Right lobe of liver (tissue), 6 donors: ENCODE measurements at regions not wholly inside any gene's neighbourhood (a gene's known extent, or its start where the extent isn't known, plus 50 kb on each side); places are given as distances from the start of the nearest gene placed in this dataset.
A peak's percentile ranks its signal among the peaks of the same experiment; 100 is the strongest.

Source experiments
- ATAC-seq, 4 donors: fragments of 200-7000 bp; cut with Tn5 transposase; one replicate each; pipeline ENCODE4 v1.9.1; 2020; ENCODE audit warnings: mild to moderate bottlenecking in 4 of 4, moderate library complexity in 4 of 4
- DNase-seq, 3 donors: peaks; one replicate each; pipeline ENCODE4 v3.0.0-alpha.2; 2020
- H3K27ac ChIP-seq, 3 donors: fragments of 200-600 bp; one replicate each; pipeline ENCODE4 v1.8.0; 2022
- H3K27me3 ChIP-seq, 2 donors: fragments of 200-600 bp; one replicate each; pipeline ENCODE4 v1.8.0; 2022
- H3K36me3 ChIP-seq, 4 donors: fragments of 200-600 bp; sonication (generic) in 1 of 4; one replicate each; pipeline versions ENCODE4 v1.5.1 to v1.8.0; 2017 to 2022; ENCODE audit warnings: control low read depth in 1 of 4
- H3K4me1 ChIP-seq, 4 donors: fragments of 200-600 bp; sonication (generic) in 1 of 4; one replicate each; pipeline versions ENCODE4 v1.5.1 to v1.8.0; 2017 to 2022; ENCODE audit warnings: control low read depth in 1 of 4
- H3K4me3 ChIP-seq, 3 donors: fragments of 200-600 bp; one replicate each; pipeline ENCODE4 v1.8.0; 2022
- H3K9me3 ChIP-seq, 4 donors: fragments of 200-600 bp; sonication (generic) in 1 of 4; one replicate each; pipeline versions ENCODE4 v1.5.1 to v1.8.0; 2017 to 2022; ENCODE audit warnings: control low read depth in 1 of 4
- CTCF ChIP-seq, 4 donors: fragments of 200-600 bp in 3 of 4; fragments of 450-650 bp in 1 of 4; IDR thresholded peaks; one replicate each; pipeline versions ENCODE4 v1.5.1 to v1.8.0; 2016 to 2022; ENCODE audit warnings: antibody characterized with exemption in 4 of 4, mild to moderate bottlenecking in 2 of 4
- POLR2A ChIP-seq: fragments of 450-650 bp; IDR thresholded peaks from one replicate; pipeline ENCODE4 v1.6.1; 2017; ENCODE audit warnings: antibody characterized with exemption, mild to moderate bottlenecking
- WGBS: methylation state at CpG from one replicate; pipeline ENCODE4 v1.1.6; 2018; ENCODE audit warnings: low coverage, low lambda C conversion rate; ENCODE audit not compliant: insufficient coverage; ENCODE audit errors: missing lambda C conversion rate; 5-methylcytosine and 5-hydroxymethylcytosine counted together
- intact Hi-C, 2 donors: fragments of 100-400 bp; cut with DNase I; formaldehyde crosslinking; loops; one replicate each; pipeline versions ENCODE4 v1.11.2 to v1.14.1; 2022
- donor health status: DM: no; HTN: yes; CAD: no.
- donor health status: DM: no; HTN: no; CAD: no.
- donor health status: DM: no; HTN: no; CAD: no.
- donor health status: DM: no; HTN: yes; CAD: no.
- donor health status: DM: no; HTN: yes; CAD: no.

GRCh38 chr20:57950764-57951485 is 241.1 kb upstream of the PMEPA1 start:
- H3K4me3 ChIP-seq: no peak overlapping the region
- no peaks in the 10 kb centered on the region for H3K4me1 ChIP-seq
- ATAC-seq (no peak), DNase-seq (no peak)
- no peaks in the 10 kb centered on the region for H3K9me3 ChIP-seq
- no peak for TF ChIP-seq POLR2A
- no peak for TF ChIP-seq CTCF (IDR thresholded peaks at IDR 0.05)
- H3K36me3 ChIP-seq: no peaks in the 10 kb centered on the region
- H3K27me3 ChIP-seq: no peaks in the 10 kb centered on the region
- 72% methylated on average over 11 of the region's 14 CpGs for WGBS
- intact Hi-C loops: no loop called here
- H3K27ac ChIP-seq: no peak overlapping the region

DNA sequence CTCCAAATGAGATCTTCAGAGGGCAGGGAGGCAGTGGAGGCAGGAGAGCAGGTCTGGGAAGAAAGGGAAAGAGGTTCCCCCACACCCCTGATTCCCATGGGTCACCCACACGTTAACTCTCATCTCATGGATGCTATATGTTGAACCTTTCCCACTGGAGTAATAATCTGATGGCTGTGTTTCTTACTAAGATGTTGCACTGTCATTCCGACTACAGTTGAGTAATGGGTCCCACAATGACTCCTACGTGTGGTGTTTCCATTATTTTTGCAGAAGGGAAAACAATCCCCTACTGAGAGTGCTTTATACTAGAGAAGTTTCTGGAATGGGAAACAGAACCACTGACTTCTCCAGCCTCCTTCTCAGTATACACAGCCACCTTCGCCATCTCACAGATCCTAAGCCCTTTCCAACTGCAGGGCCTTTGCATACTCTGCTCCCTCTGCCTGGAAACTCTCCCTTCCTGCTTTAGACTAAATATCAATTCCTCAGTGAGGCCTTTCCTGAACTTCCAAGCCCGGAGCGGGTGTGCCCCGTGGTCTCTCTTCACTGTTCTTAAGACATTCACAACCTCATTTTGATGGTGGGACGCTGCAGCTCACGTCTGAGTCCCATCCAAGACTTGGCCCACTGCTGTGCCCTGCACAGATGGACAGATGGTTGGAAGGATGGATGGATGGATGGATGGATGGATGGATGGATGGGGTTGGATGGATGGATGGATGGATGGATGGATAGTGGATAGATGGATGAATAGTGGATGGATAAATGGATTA is 238.6 kb upstream of the PMEPA1 start:
- TF ChIP-seq CTCF (IDR thresholded peaks at IDR 0.05) (no peak), POLR2A (no peak)
- Histone ChIP-seq H3K4me3 (no peak overlapping the region), H3K36me3 (no peaks in the 10 kb centered on the region), H3K27ac (no peak overlapping the region), H3K4me1 (no peaks in the 10 kb centered on the region), H3K9me3 (no peaks in the 10 kb centered on the region), H3K27me3 (no peaks in the 10 kb centered on the region)
- intact Hi-C loops: no loop called here
- DNase-seq: no peak
- no peak for ATAC-seq
- 75% methylated on average over 9 of the region's 9 CpGs for WGBS

- no peak for ATAC-seq
- no peaks in the 10 kb centered on the region for H3K36me3 ChIP-seq
- TF ChIP-seq POLR2A: no peak
- no peak for TF ChIP-seq CTCF (IDR thresholded peaks at IDR 0.05)
- intact Hi-C loops: no loop called here
- H3K4me1 ChIP-seq: no peaks in the 10 kb centered on the region
- H3K27me3 ChIP-seq: no peaks in the 10 kb centered on the region
- H3K4me3 ChIP-seq: no peak overlapping the region
- no peaks in the 10 kb centered on the region for H3K9me3 ChIP-seq
- WGBS: 86% methylated on average over 12 of the region's 16 CpGs
- DNase-seq: no peak
- H3K27ac ChIP-seq: no peak overlapping the region
Observed at GRCh38 chr20:57947421-57948179, 237.8 kb upstream of the PMEPA1 start.

DNA sequence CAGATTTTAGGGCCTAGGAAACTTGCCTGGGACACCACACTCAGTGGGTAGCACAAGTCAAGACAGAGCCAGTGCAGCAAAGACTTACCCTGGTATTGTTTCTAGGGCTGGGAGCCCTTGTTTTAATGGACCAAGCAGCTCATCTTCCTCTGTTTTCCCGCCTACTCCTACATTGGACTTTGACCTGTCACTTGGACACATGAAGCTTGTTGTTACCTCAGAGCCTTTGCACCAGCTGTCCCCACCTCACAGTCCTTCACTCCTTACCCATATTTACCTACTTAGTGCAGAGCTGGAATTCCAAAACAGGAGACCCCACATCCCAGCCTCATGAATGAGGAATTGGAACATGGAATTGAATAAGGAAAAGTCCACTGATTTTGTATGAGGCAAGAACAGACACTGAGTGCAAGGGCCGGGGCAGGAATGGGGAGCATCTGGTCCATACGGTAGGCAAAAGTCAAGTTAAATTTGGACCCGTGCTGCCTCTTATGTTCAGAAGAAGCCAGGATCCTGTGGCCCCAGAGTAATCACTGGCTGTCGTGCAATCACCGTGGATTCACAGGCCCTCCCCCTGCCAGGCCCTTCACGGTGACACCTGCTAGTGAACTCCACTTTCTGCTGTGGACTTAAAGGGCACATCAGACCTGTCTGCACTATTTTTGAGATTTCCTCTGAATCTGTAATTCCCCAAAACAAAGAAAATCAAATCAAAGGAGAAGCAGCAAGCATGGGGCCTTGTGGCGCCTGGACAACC is 236.9 kb upstream of the PMEPA1 start:
- H3K4me1 ChIP-seq: peaks cover 0 to 6% (median 2%) of the 10 kb centered on the region in 4 donors
- intact Hi-C loops: no loop called here
- 71% methylated on average over 7 of the region's 8 CpGs for WGBS
- no peaks in the 10 kb centered on the region for H3K9me3 ChIP-seq
- no peak for TF ChIP-seq POLR2A
- TF ChIP-seq CTCF (IDR thresholded peaks at IDR 0.05): no peak
- DNase-seq (no peak), ATAC-seq (peak; percentile 10 to 40 (median 32))
- H3K36me3 ChIP-seq: no peaks in the 10 kb centered on the region
- H3K27me3 ChIP-seq: no peaks in the 10 kb centered on the region
- no peak overlapping the region for H3K4me3 ChIP-seq
- H3K27ac ChIP-seq: no peak overlapping the region
